Fibroblast of lung (primary cell): ENCODE measurements at regions not wholly inside any gene's neighbourhood (a gene's known extent, or its start where the extent isn't known, plus 50 kb on each side); places are given as distances from the start of the nearest gene placed in this dataset.

Source experiments
- DNase-seq, 2 donors: peaks; one replicate each; pipeline versions ENCODE4 v3.0.0 to v3.0.0-alpha.2; 2010; ENCODE audit warnings: low read depth in 2 of 2
- H2AFZ ChIP-seq: 2 replicates; pipeline ENCODE4 v1.5.1; 2012; ENCODE audit warnings: low read length, control low read depth, inconsistent platforms
- H3K27ac ChIP-seq: 2 replicates; pipeline ENCODE4 v1.5.1; 2011; ENCODE audit warnings: low read length, control low read depth; ENCODE audit not compliant: insufficient read depth
- H3K27me3 ChIP-seq: 2 replicates; pipeline ENCODE4 v1.5.1; 2011; ENCODE audit warnings: mild to moderate bottlenecking, low read length; ENCODE audit not compliant: control insufficient read depth, insufficient read depth
- H3K36me3 ChIP-seq: 2 replicates; pipeline ENCODE4 v1.5.1; 2011; ENCODE audit warnings: low read length; ENCODE audit not compliant: control insufficient read depth, insufficient read depth
- H3K4me1 ChIP-seq: 2 replicates; pipeline ENCODE4 v1.5.1; 2011; ENCODE audit warnings: low read length; ENCODE audit not compliant: control insufficient read depth, insufficient read depth; ENCODE audit errors: extremely low read depth
- H3K4me2 ChIP-seq: 2 replicates; pipeline ENCODE4 v1.5.1; 2011; ENCODE audit warnings: low read length, control low read depth; ENCODE audit not compliant: insufficient read depth; ENCODE audit errors: extremely low read depth
- H3K4me3 ChIP-seq, 4 experiments: fragments of 200-600 bp in 1 of 4; sonication (generic) in 1 of 4; replicated peaks in 1 of 4; 2 replicates each; pipeline ENCODE4 v1.5.1; 2011 to 2016; ENCODE audit warnings: low read length in 4 of 4, low read depth in 3 of 4, mild to moderate bottlenecking in 3 of 4, control low read depth in 2 of 4, inconsistent platforms in 1 of 4, mixed read lengths in 1 of 4; ENCODE audit not compliant: insufficient read depth in 1 of 4; ENCODE audit errors: control extremely low read depth in 1 of 4
- H3K79me2 ChIP-seq: 2 replicates; pipeline ENCODE4 v1.5.1; 2012; ENCODE audit warnings: mild to moderate bottlenecking, low read length, inconsistent platforms; ENCODE audit not compliant: control insufficient read depth, insufficient read depth
- H3K9ac ChIP-seq: 2 replicates; pipeline ENCODE4 v1.5.1; 2011; ENCODE audit warnings: mild to moderate bottlenecking, low read length, control low read depth; ENCODE audit not compliant: insufficient read depth
- H3K9me3 ChIP-seq: 2 replicates; pipeline ENCODE4 v1.5.1; 2012; ENCODE audit warnings: low read depth, low read length; ENCODE audit not compliant: control insufficient read depth, insufficient read depth
- H4K20me1 ChIP-seq: 2 replicates; pipeline ENCODE4 v1.5.1; 2011; ENCODE audit warnings: low read length; ENCODE audit not compliant: control insufficient read depth, insufficient read depth; ENCODE audit errors: extremely low read depth
- EZH2 ChIP-seq: IDR thresholded peaks from 2 replicates; pipeline ENCODE4 v1.5.1; 2012; ENCODE audit warnings: low read length, control low read depth, mild to moderate bottlenecking; ENCODE audit errors: missing control alignments
- TF ChIP-seq, protein P1 (sequence below), 2 donors: IDR thresholded peaks in 1 of 2; conservative IDR thresholded peaks in 1 of 2; 1 replicate in 1 of 2; 2 replicates in 1 of 2; pipeline ENCODE4 v1.5.1; 2011 to 2012; ENCODE audit warnings: low read length in 2 of 2, control low read depth in 1 of 2, inconsistent platforms in 1 of 2, low read depth in 1 of 2, mild to moderate bottlenecking in 1 of 2

DNA sequence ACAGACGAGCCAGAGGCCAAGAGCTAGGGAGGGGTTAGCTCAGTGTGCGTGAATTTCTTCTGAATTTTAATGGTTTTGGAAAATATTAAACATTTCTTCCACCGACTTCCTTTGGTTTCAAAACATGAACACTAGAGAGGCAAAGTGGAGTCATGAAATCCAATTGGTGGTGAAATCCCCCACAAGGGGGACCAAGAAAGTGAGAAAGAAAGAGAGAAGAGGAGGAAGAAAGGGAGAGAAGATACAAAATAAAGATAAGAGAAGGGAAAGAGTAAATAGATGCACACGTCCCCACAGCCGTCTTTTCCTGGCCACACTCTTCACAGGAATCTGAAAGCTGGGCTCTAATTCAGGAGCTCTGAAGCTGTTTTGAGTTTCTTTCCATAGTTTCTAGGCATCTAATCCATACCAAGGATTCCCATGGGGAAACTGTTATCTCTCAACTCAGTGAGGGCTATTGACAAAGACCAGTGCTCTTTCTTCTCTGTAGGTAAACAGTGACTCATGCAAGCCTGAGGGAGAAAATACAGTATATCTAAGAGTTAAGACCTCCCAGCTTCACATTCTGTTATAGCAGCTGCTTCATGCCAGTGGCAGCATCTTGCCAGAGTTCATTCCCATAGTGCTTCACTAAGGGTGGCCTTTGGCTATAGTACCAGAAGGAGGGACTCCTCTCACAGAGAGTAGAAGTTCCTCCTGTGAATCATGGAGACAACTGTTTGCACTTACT is 115.8 kb upstream of the LIFR start:
- Histone ChIP-seq H3K27ac (no peak overlapping the region), H3K79me2 (no peaks in the 10 kb centered on the region), H4K20me1 (no peaks in the 10 kb centered on the region), H3K4me3 (no peak overlapping the region), H3K9ac (no peak overlapping the region), H3K36me3 (no peaks in the 10 kb centered on the region), H3K4me1 (no peaks in the 10 kb centered on the region), H3K4me2 (no peak overlapping the region), H2AFZ (no peak overlapping the region), H3K9me3 (no peaks in the 10 kb centered on the region), H3K27me3 (no peaks in the 10 kb centered on the region)
- TF ChIP-seq, protein P1, sequence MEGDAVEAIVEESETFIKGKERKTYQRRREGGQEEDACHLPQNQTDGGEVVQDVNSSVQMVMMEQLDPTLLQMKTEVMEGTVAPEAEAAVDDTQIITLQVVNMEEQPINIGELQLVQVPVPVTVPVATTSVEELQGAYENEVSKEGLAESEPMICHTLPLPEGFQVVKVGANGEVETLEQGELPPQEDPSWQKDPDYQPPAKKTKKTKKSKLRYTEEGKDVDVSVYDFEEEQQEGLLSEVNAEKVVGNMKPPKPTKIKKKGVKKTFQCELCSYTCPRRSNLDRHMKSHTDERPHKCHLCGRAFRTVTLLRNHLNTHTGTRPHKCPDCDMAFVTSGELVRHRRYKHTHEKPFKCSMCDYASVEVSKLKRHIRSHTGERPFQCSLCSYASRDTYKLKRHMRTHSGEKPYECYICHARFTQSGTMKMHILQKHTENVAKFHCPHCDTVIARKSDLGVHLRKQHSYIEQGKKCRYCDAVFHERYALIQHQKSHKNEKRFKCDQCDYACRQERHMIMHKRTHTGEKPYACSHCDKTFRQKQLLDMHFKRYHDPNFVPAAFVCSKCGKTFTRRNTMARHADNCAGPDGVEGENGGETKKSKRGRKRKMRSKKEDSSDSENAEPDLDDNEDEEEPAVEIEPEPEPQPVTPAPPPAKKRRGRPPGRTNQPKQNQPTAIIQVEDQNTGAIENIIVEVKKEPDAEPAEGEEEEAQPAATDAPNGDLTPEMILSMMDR (conservative IDR thresholded peaks at IDR 0.05 in 1 of 2, IDR thresholded peaks at IDR 0.05 in 1 of 2; ENCODE audit: low read depth in 1 of 2, low read length in 2 of 2) = no peak
- no peak for TF ChIP-seq EZH2
- peak; percentile 56 to 64 for DNase-seq

DNA sequence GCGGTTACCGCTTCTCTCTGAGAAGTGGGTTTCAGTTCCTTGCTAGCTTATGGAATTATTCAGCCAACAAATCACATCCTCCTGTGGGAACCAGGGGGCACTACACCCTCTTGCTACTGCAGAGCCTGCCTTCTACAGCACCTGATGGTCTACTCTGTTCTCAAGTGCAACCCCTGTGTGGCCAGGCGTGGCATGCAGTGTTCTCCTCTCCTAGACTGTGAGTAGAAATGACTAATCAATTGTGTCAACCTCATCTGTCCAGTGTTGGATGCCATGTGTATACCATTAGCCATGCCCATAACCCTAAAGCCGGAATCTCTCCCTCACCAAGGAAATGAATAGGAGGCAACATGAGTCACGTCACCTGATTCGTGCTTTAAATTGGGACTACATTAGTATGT is 117.2 kb upstream of the LIFR start:
- Histone ChIP-seq H3K27ac (no peak overlapping the region), H4K20me1 (no peaks in the 10 kb centered on the region), H3K9ac (no peak overlapping the region), H3K27me3 (no peaks in the 10 kb centered on the region), H3K79me2 (no peaks in the 10 kb centered on the region), H3K4me3 (no peak overlapping the region), H3K4me2 (no peak overlapping the region), H3K36me3 (no peaks in the 10 kb centered on the region), H3K9me3 (no peaks in the 10 kb centered on the region), H3K4me1 (no peaks in the 10 kb centered on the region), H2AFZ (no peak overlapping the region)
- no peak for DNase-seq
- no peak for TF ChIP-seq EZH2
- TF ChIP-seq, protein P1 (conservative IDR thresholded peaks at IDR 0.05 in 1 of 2, IDR thresholded peaks at IDR 0.05 in 1 of 2; ENCODE audit: low read depth in 1 of 2, low read length in 2 of 2) = no peak

DNA sequence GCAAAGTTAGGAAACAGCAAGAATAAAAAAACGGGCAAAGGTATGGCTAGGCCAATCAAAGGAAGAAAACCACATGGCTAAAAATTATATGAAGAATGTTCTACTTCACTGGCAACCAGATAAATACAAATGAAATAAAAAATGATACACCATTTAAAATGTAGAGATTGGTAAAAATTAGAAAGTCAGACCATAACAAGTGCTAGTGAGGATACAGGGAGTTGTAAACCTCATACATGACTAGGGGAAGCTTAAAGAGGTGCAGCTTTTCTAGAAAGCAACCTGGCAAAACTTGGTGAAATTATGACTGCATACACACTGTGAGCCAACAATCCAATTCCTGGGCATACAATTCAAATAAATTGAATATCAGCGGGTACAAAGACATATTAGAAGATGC is 119.0 kb upstream of the LIFR start:
- Histone ChIP-seq H3K79me2 (no peaks in the 10 kb centered on the region), H3K9ac (no peak overlapping the region), H3K4me1 (no peaks in the 10 kb centered on the region), H2AFZ (no peak overlapping the region), H3K36me3 (no peaks in the 10 kb centered on the region), H3K27ac (no peak overlapping the region), H3K4me2 (no peak overlapping the region), H3K27me3 (no peaks in the 10 kb centered on the region), H3K9me3 (no peaks in the 10 kb centered on the region), H3K4me3 (no peak overlapping the region), H4K20me1 (no peaks in the 10 kb centered on the region)
- DNase-seq = no peak
- TF ChIP-seq, protein P1 (conservative IDR thresholded peaks at IDR 0.05 in 1 of 2, IDR thresholded peaks at IDR 0.05 in 1 of 2; ENCODE audit: low read depth in 1 of 2, low read length in 2 of 2) = no peak
